Muscle of leg (tissue), 3 donors: ENCODE measurements at regions not wholly inside any gene's neighbourhood (a gene's known extent, or its start where the extent isn't known, plus 50 kb on each side); places are given as distances from the start of the nearest gene placed in this dataset.
A peak's percentile ranks its signal among the peaks of the same experiment; 100 is the strongest.

Experiments used
- DNase-seq: peaks from one replicate; pipeline ENCODE4 v3.0.0; 2013
- H3K27ac ChIP-seq: one replicate; pipeline ENCODE4 v1.5.1; 2013; ENCODE audit warnings: mild to moderate bottlenecking, low read length, control low read depth
- H3K27me3 ChIP-seq: one replicate; pipeline ENCODE4 v1.6.1; 2013; ENCODE audit warnings: low read length; ENCODE audit not compliant: control insufficient read depth, insufficient read depth
- H3K36me3 ChIP-seq: one replicate; pipeline ENCODE4 v1.6.1; 2013; ENCODE audit warnings: low read length; ENCODE audit not compliant: control insufficient read depth, insufficient read depth
- H3K4me1 ChIP-seq: one replicate; pipeline ENCODE4 v1.6.1; 2013; ENCODE audit warnings: low read length; ENCODE audit not compliant: control insufficient read depth, insufficient read depth
- H3K4me3 ChIP-seq: one replicate; pipeline ENCODE4 v1.5.1; 2013; ENCODE audit warnings: low read length, control low read depth
- H3K9me3 ChIP-seq: replicated peaks from 2 replicates; pipeline ENCODE4 v1.6.1; 2013; ENCODE audit warnings: low read depth, low read length; ENCODE audit not compliant: control insufficient read depth
- WGBS: methylation state at CpG from one replicate; pipeline ENCODE4 v1.1.5; 2013; ENCODE audit warnings: missing lambda C conversion rate; ENCODE audit not compliant: insufficient coverage; 5-methylcytosine and 5-hydroxymethylcytosine counted together

DNA sequence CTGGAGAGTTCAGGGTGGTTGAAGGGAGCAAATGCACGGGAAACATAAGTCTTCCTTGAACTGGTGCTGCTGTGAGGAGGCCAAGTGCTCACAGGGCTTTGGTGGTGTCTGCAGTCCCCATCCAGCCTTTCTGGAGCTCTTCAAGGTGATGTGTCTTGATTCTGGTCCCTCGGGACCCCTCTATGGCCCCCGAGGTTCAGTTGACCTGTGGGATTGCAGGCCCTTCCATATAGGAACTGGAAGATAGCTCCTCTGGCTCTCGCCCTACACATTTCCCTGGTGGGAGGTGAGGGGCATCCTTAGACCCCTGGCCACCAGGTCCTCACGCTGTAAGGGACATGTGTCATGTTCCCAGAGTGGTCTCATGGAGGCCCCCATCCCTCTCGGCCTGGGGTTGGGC lies 191.8 kb downstream of the GADD45G start:
- Histone ChIP-seq H3K9me3 (no peaks in the 10 kb centered on the region), H3K27ac (no peak overlapping the region), H3K4me1 (peaks cover 32% of the 10 kb centered on the region), H3K27me3 (peaks cover 6% of the 10 kb centered on the region), H3K4me3 (no peak overlapping the region), H3K36me3 (no peaks in the 10 kb centered on the region)
- 86% methylated on average over 5 of the region's 6 CpGs for WGBS
- no peak for DNase-seq

DNA sequence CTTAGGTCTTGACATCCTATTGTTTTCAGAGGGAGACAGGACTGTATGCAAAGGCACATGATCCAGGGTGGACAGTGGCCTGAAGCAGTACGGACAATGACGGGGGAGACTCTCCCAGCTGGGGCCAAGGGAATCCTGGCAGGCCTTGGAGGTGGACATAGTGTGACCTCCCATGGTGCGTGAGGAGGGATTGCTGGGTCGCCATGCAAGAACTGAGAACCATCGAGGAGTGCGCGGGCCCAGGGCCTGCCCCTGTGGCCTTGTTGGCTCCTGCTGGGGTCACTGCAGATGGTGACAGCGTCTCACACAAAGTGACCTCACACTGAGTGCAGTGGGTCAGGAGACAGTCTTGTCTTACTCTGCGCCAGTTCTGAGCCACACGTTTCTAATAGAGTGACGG lies 192.4 kb downstream of the GADD45G start:
- 92% methylated on average over 8 of the region's 11 CpGs for WGBS
- H3K27ac ChIP-seq: no peak overlapping the region
- peaks cover 8% of the 10 kb centered on the region for H3K27me3 ChIP-seq
- no peaks in the 10 kb centered on the region for H3K9me3 ChIP-seq
- no peak for DNase-seq
- peaks cover 38% of the 10 kb centered on the region for H3K4me1 ChIP-seq
- H3K36me3 ChIP-seq: no peaks in the 10 kb centered on the region
- H3K4me3 ChIP-seq: no peak overlapping the region

- Histone ChIP-seq H3K36me3 (no peaks in the 10 kb centered on the region), H3K27ac (no peak overlapping the region), H3K4me3 (no peak overlapping the region), H3K27me3 (peaks cover 7% of the 10 kb centered on the region), H3K4me1 (peaks cover 42% of the 10 kb centered on the region), H3K9me3 (no peaks in the 10 kb centered on the region)
- DNase-seq: peak; percentile 41
- WGBS: 39% methylated on average over 7 of the region's 8 CpGs
Measured at GRCh38 chr9:89797937-89798455, 193.2 kb downstream of the GADD45G start.

DNA sequence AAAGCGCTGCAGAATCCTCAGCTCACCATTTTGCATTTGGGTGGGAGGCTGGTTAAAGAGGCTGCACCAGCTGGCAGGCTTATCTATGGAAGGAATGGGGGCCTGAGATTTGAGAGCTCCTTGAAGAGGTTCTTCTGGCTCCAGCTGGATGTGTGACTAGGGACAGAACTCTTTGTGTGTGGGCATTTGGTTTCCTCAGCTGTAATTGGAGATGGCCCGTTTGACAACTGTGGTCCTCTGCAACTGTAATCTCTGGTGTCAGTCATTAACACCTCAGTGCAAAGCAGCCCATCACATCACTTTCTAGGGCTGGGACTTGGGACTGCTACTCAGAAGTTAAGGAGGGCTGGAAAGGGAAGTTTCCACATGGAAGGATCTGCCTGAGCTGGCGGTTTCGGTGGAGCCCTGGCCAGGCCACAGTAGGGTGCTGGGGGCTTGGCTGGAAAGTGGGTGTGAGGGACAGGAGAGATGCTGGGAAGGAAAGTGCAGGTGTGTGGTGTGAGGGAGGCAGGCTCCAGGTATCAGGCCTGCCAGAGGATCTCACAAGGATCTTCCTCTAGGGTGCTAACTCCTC lies 193.8 kb downstream of the GADD45G start:
- peaks cover 49% of the 10 kb centered on the region for H3K4me1 ChIP-seq
- DNase-seq: peak; percentile 59
- H3K27ac ChIP-seq: no peak overlapping the region
- H3K36me3 ChIP-seq: no peaks in the 10 kb centered on the region
- no peak overlapping the region for H3K4me3 ChIP-seq
- H3K27me3 ChIP-seq: peaks cover 4% of the 10 kb centered on the region
- 76% methylated on average over 4 of the region's 4 CpGs for WGBS
- H3K9me3 ChIP-seq: no peaks in the 10 kb centered on the region

GRCh38 chr9:89799221-89799620 lies 194.4 kb downstream of the GADD45G start:
- WGBS: 94% methylated on average over 2 of the region's 7 CpGs
- DNase-seq: no peak
- no peak overlapping the region for H3K27ac ChIP-seq
- peaks cover 50% of the 10 kb centered on the region for H3K4me1 ChIP-seq
- no peaks in the 10 kb centered on the region for H3K9me3 ChIP-seq
- no peak overlapping the region for H3K4me3 ChIP-seq
- peaks cover 4% of the 10 kb centered on the region for H3K27me3 ChIP-seq
- H3K36me3 ChIP-seq: no peaks in the 10 kb centered on the region

DNA sequence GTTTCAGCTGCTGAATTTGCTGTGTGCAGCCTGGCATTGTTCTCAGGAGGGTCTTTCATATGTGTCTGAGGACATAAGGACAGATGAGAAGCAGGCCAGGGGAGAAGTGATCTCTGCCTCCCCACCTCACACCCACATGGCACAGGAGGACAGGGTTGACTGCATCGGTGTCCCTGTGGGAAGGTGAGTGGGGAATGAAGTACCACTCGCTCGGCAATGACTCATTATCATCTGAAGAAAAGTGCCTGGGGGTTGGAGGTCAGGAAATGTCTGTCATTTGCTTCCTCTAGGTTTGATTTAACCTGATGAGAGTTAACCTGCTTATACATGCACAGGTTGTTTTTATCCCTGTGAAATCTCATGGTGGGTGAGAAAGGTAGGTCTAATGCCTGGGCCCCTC lies 195.0 kb downstream of the GADD45G start:
- Histone ChIP-seq H3K27ac (no peak overlapping the region), H3K9me3 (no peaks in the 10 kb centered on the region), H3K4me1 (peaks cover 50% of the 10 kb centered on the region), H3K36me3 (no peaks in the 10 kb centered on the region), H3K4me3 (no peak overlapping the region), H3K27me3 (peaks cover 6% of the 10 kb centered on the region)
- DNase-seq: no peak
- WGBS: no CpG with 5 or more reads among the region's 3 CpGs

DNA sequence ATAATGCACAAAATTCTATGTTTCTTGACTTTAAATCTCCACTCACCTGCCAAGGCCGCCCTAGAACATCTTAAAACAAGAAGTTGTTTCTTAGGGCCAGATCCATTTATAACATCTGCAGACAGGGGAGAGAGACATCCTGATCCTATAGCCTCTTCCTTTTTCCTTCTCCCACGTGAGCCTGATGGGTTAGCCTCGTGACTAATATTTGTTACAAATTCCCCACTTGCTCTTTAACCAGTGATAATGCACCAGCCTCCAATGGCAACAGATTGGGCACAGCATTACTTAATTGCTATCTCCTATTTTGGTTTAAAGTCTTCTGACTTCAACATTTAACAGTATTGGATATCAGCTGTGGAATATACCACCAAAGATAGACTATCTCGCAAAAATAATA lies 196.5 kb downstream of the GADD45G start:
- Histone ChIP-seq H3K27me3 (peaks cover 9% of the 10 kb centered on the region), H3K4me3 (no peak overlapping the region), H3K9me3 (no peaks in the 10 kb centered on the region), H3K4me1 (peaks cover 59% of the 10 kb centered on the region), H3K27ac (no peak overlapping the region), H3K36me3 (no peaks in the 10 kb centered on the region)
- WGBS: 78% methylated on average over 1 of the region's 4 CpGs
- DNase-seq: no peak

DNA sequence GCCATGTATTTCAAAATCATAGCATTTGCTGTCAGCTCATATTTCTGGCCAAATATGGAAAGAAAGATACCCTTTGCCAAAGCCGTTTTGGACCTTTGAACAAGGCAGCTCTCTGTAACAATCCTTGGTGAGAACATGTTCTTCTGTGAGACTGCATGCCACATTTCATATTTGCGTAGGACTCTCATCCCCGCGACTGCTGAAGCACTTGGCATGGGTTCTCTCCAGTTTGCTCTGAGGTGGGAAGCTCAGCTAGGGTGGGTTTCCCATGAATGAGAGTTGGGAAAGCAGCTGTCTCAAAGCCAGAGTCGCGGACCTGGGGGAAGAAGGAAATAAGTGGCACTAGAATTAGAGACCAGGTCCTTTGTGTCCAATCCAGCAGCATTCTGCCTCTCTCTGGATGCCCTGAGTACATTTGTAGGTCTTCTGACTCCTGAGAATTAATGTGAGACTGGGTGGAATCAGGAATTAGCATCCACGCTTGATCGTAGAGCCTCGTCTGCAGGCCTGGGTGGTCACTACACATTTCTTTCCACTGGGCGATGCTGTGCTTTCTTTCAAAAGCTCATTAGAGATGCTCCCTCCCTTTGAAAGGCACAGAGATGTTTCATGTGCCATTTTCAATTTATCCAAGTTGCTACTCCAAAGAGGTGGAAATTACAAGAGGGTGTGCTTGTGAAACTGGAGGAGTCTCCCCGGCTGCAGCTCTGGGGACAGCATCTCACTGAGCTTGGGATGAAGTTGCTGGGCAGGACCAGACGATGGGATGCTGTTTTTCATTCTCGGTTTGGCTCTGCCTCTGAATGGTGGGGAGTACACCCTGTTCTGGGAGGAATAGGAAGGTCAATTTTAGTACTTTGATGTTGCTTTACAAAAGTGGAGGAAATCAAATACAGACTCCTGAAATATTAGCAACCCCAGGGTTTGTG lies 197.2 kb downstream of the GADD45G start:
- DNase-seq: peak; percentile 67
- Histone ChIP-seq H3K4me3 (no peak overlapping the region), H3K27me3 (peaks cover 9% of the 10 kb centered on the region), H3K9me3 (no peaks in the 10 kb centered on the region), H3K36me3 (no peaks in the 10 kb centered on the region), H3K27ac (peak overlapping the region; percentile 38), H3K4me1 (peaks cover 60% of the 10 kb centered on the region)
- 63% methylated on average over 9 of the region's 13 CpGs for WGBS

GRCh38 chr9:89802781-89803355 lies 198.1 kb downstream of the GADD45G start:
- 26% methylated on average over 6 of the region's 8 CpGs for WGBS
- peak; percentile 95 for DNase-seq
- H3K27me3 ChIP-seq: peaks cover 9% of the 10 kb centered on the region

GRCh38 chr9:89803403-89803802 lies 198.6 kb downstream of the GADD45G start:
- WGBS: 93% methylated on average over 3 of the region's 7 CpGs

More at GRCh38 chr9:89802781-89803355, 198.1 kb downstream of the GADD45G start:
- Histone ChIP-seq H3K27ac (peak overlapping the region; percentile 38), H3K4me1 (peaks cover 61% of the 10 kb centered on the region), H3K4me3 (no peak overlapping the region), H3K9me3 (no peaks in the 10 kb centered on the region), H3K36me3 (no peaks in the 10 kb centered on the region)

More at GRCh38 chr9:89803403-89803802, 198.6 kb downstream of the GADD45G start:
- Histone ChIP-seq H3K9me3 (no peaks in the 10 kb centered on the region), H3K4me1 (peaks cover 61% of the 10 kb centered on the region), H3K4me3 (no peak overlapping the region), H3K36me3 (no peaks in the 10 kb centered on the region), H3K27ac (no peak overlapping the region), H3K27me3 (peaks cover 9% of the 10 kb centered on the region)
- DNase-seq: no peak
